DOHH2 (cell line): ENCODE measurements at regions not wholly inside any gene's neighbourhood (a gene's known extent, or its start where the extent isn't known, plus 50 kb on each side); places are given as distances from the start of the nearest gene placed in this dataset.

Source experiments
- H3F3A ChIP-seq: fragments of 200-600 bp; sonication (generic), shearing (Covaris generic); 2 replicates; pipeline ENCODE4 v1.6.0; 2016; ENCODE audit warnings: antibody characterized with exemption, mild to moderate bottlenecking; ENCODE audit not compliant: control insufficient read depth, insufficient read depth
- H3K27ac ChIP-seq: fragments of 200-600 bp; sonication (generic); 2 replicates; pipeline ENCODE4 v1.5.1; 2014; ENCODE audit warnings: low read depth, mild to moderate bottlenecking, low read length, moderate library complexity
- H3K27me3 ChIP-seq: fragments of 200-600 bp; sonication (generic); 2 replicates; pipeline ENCODE4 v1.6.1; 2014; ENCODE audit warnings: mild to moderate bottlenecking, low read length, mixed read lengths; ENCODE audit not compliant: control insufficient read depth
- H3K36me3 ChIP-seq: fragments of 200-600 bp; sonication (generic); 2 replicates; pipeline ENCODE4 v1.6.1; 2014; ENCODE audit warnings: mild to moderate bottlenecking, low read length, moderate library complexity, mixed read lengths; ENCODE audit not compliant: control insufficient read depth
- H3K4me1 ChIP-seq: fragments of 200-600 bp; sonication (generic); 2 replicates; pipeline ENCODE4 v1.6.1; 2014; ENCODE audit warnings: mild to moderate bottlenecking, low read length, mixed read lengths; ENCODE audit not compliant: control insufficient read depth
- H3K4me2 ChIP-seq: fragments of 200-600 bp; sonication (generic); 2 replicates; pipeline ENCODE4 v1.6.0; 2014; ENCODE audit warnings: mild to moderate bottlenecking, low read length, moderate library complexity
- H3K4me3 ChIP-seq: fragments of 200-600 bp; sonication (generic); 2 replicates; pipeline ENCODE4 v1.5.1; 2014; ENCODE audit warnings: mild to moderate bottlenecking, low read length, mixed read lengths
- H3K79me2 ChIP-seq: fragments of 200-600 bp; sonication (generic); 2 replicates; pipeline ENCODE4 v1.6.1; 2014; ENCODE audit warnings: mild to moderate bottlenecking, low read length, mixed read lengths; ENCODE audit not compliant: control insufficient read depth
- H3K9me2 ChIP-seq: fragments of 200-600 bp; sonication (generic); replicated peaks from 2 replicates; pipeline ENCODE4 v1.6.1; 2014; ENCODE audit warnings: mild to moderate bottlenecking, low read length, mixed read lengths; ENCODE audit not compliant: control insufficient read depth
- H3K9me3 ChIP-seq: fragments of 200-600 bp; sonication (generic); 2 replicates; pipeline ENCODE4 v1.6.1; 2014; ENCODE audit warnings: antibody characterized with exemption, low read length, mixed read lengths; ENCODE audit not compliant: control insufficient read depth, insufficient read depth
- H4K20me1 ChIP-seq: fragments of 200-600 bp; sonication (generic); 2 replicates; pipeline ENCODE4 v1.6.0; 2014; ENCODE audit warnings: low read depth, mild to moderate bottlenecking, antibody characterized with exemption, low read length, moderate library complexity; ENCODE audit not compliant: control insufficient read depth, insufficient read depth
- EZH2phosphoT487 ChIP-seq: fragments of 200-600 bp; sonication (generic); IDR thresholded peaks from 2 replicates; pipeline ENCODE4 v1.6.1; 2017; ENCODE audit warnings: borderline replicate concordance, mild to moderate bottlenecking, antibody characterized with exemption, low read length, moderate library complexity, mixed read lengths
- TF ChIP-seq, protein P1 (sequence below): fragments of 200-600 bp; sonication (generic); IDR thresholded peaks from one replicate; pipeline ENCODE4 v1.5.1; 2014; ENCODE audit warnings: antibody characterized with exemption, mild to moderate bottlenecking, low read depth, low read length; ENCODE audit not compliant: poor library complexity, severe bottlenecking

GRCh38 chr5:74244406-74244805 lies 396.1 kb downstream of the ENC1 start:
- Histone ChIP-seq H3K27me3 (no peaks in the 10 kb centered on the region), H4K20me1 (no peaks in the 10 kb centered on the region), H3K4me1 (no peaks in the 10 kb centered on the region), H3F3A (no peaks in the 10 kb centered on the region), H3K27ac (no peak overlapping the region), H3K9me3 (no peaks in the 10 kb centered on the region), H3K4me3 (no peak overlapping the region), H3K79me2 (no peaks in the 10 kb centered on the region), H3K9me2 (no peaks in the 10 kb centered on the region), H3K36me3 (no peaks in the 10 kb centered on the region), H3K4me2 (no peak overlapping the region)
- no peak for TF ChIP-seq EZH2phosphoT487
- TF ChIP-seq, protein P1, sequence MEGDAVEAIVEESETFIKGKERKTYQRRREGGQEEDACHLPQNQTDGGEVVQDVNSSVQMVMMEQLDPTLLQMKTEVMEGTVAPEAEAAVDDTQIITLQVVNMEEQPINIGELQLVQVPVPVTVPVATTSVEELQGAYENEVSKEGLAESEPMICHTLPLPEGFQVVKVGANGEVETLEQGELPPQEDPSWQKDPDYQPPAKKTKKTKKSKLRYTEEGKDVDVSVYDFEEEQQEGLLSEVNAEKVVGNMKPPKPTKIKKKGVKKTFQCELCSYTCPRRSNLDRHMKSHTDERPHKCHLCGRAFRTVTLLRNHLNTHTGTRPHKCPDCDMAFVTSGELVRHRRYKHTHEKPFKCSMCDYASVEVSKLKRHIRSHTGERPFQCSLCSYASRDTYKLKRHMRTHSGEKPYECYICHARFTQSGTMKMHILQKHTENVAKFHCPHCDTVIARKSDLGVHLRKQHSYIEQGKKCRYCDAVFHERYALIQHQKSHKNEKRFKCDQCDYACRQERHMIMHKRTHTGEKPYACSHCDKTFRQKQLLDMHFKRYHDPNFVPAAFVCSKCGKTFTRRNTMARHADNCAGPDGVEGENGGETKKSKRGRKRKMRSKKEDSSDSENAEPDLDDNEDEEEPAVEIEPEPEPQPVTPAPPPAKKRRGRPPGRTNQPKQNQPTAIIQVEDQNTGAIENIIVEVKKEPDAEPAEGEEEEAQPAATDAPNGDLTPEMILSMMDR: no peak

GRCh38 chr5:74243634-74244033 lies 396.9 kb downstream of the ENC1 start:
- Histone ChIP-seq H3K27me3 (no peaks in the 10 kb centered on the region), H3K9me2 (no peaks in the 10 kb centered on the region), H3K4me1 (no peaks in the 10 kb centered on the region), H3K27ac (no peak overlapping the region), H4K20me1 (no peaks in the 10 kb centered on the region), H3K79me2 (no peaks in the 10 kb centered on the region), H3K36me3 (no peaks in the 10 kb centered on the region), H3K4me2 (no peak overlapping the region), H3K9me3 (no peaks in the 10 kb centered on the region), H3K4me3 (no peak overlapping the region), H3F3A (no peaks in the 10 kb centered on the region)
- no peak for TF ChIP-seq EZH2phosphoT487
- TF ChIP-seq, protein P1: no peak

- H3K9me3 ChIP-seq: no peaks in the 10 kb centered on the region
- H3K27ac ChIP-seq: no peak overlapping the region
- no peak overlapping the region for H3K4me3 ChIP-seq
- no peaks in the 10 kb centered on the region for H3K79me2 ChIP-seq
- TF ChIP-seq, protein P1: no peak
- TF ChIP-seq EZH2phosphoT487: no peak
- H3K27me3 ChIP-seq: no peaks in the 10 kb centered on the region
- no peaks in the 10 kb centered on the region for H3K4me1 ChIP-seq
- no peaks in the 10 kb centered on the region for H3F3A ChIP-seq
- H3K36me3 ChIP-seq: no peaks in the 10 kb centered on the region
- H3K9me2 ChIP-seq: no peaks in the 10 kb centered on the region
- H3K4me2 ChIP-seq: no peak overlapping the region
- no peaks in the 10 kb centered on the region for H4K20me1 ChIP-seq
Observed at GRCh38 chr5:74242516-74242915, 398.0 kb downstream of the ENC1 start.

DNA sequence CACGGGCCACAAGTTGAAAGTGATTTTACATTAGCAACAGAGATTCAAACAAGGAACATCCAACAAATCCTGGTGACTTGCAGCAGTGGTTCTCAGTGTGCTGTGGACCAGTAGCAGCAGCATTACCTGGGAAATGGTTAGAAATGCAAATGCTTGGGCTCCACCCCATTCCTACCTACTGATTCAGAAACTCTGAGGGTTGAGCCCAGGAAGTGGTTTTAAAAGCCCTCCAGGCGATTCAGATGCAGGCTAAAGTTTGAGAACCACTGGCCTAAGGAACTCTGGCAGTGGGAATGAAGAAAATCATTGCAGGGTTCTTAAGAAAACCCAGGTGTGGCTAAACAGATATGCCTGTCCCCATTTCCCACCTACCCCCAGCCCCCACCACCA lies 398.8 kb downstream of the ENC1 start:
- Histone ChIP-seq H3K27me3 (no peaks in the 10 kb centered on the region), H3F3A (no peaks in the 10 kb centered on the region), H3K36me3 (no peaks in the 10 kb centered on the region), H3K9me3 (no peaks in the 10 kb centered on the region), H4K20me1 (no peaks in the 10 kb centered on the region), H3K4me2 (no peak overlapping the region), H3K9me2 (no peaks in the 10 kb centered on the region), H3K4me3 (no peak overlapping the region), H3K79me2 (no peaks in the 10 kb centered on the region), H3K27ac (no peak overlapping the region), H3K4me1 (no peaks in the 10 kb centered on the region)
- TF ChIP-seq, protein P1: no peak
- no peak for TF ChIP-seq EZH2phosphoT487
